ENCODE measurements at regions not wholly inside any gene's neighbourhood (a gene's known extent, or its start where the extent isn't known, plus 50 kb on each side); places are given as distances from the start of the nearest gene placed in this dataset.

- H3K27me3 ChIP-seq (ENCODE audit: control insufficient read depth in 3 of 3, insufficient read depth in 3 of 3, low read length in 2 of 3): no peaks in the 10 kb centered on the region
- H3K27ac ChIP-seq (ENCODE audit: low read depth in 1 of 2, low read length in 1 of 2): no peak overlapping the region
- 96% methylated on average over 2 of the region's 2 CpGs for WGBS, 2 donors
- DNase-seq (no peak), ATAC-seq (ENCODE audit: insufficient read depth, low FRiP score) (no peak)
- TF ChIP-seq, protein P1, sequence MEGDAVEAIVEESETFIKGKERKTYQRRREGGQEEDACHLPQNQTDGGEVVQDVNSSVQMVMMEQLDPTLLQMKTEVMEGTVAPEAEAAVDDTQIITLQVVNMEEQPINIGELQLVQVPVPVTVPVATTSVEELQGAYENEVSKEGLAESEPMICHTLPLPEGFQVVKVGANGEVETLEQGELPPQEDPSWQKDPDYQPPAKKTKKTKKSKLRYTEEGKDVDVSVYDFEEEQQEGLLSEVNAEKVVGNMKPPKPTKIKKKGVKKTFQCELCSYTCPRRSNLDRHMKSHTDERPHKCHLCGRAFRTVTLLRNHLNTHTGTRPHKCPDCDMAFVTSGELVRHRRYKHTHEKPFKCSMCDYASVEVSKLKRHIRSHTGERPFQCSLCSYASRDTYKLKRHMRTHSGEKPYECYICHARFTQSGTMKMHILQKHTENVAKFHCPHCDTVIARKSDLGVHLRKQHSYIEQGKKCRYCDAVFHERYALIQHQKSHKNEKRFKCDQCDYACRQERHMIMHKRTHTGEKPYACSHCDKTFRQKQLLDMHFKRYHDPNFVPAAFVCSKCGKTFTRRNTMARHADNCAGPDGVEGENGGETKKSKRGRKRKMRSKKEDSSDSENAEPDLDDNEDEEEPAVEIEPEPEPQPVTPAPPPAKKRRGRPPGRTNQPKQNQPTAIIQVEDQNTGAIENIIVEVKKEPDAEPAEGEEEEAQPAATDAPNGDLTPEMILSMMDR (IDR thresholded peaks at IDR 0.05; ENCODE audit: control extremely low read depth, extremely low read depth): no peak
- H3K4me1 ChIP-seq (ENCODE audit: control insufficient read depth in 5 of 5, insufficient read depth in 5 of 5, low read length in 5 of 5): no peaks in the 10 kb centered on the region
- H3K36me3 ChIP-seq (ENCODE audit: control insufficient read depth in 4 of 4, insufficient read depth in 4 of 4, low read length in 4 of 4): no peaks in the 10 kb centered on the region
- H3K4me3 ChIP-seq: no peak overlapping the region
- peaks cover 0 to 3% (median 0%) of the 10 kb centered on the region in 4 donors for H3K9me3 ChIP-seq (ENCODE audit: control insufficient read depth in 4 of 4, insufficient read depth in 3 of 4, low read length in 3 of 4)
- no peak overlapping the region for H3K9ac ChIP-seq (ENCODE audit: insufficient read depth in 1 of 2, low read length in 2 of 2)
These were observed 461.9 kb upstream of the KLF4 start for GRCh38 chr9:107951511-107951910.

DNA sequence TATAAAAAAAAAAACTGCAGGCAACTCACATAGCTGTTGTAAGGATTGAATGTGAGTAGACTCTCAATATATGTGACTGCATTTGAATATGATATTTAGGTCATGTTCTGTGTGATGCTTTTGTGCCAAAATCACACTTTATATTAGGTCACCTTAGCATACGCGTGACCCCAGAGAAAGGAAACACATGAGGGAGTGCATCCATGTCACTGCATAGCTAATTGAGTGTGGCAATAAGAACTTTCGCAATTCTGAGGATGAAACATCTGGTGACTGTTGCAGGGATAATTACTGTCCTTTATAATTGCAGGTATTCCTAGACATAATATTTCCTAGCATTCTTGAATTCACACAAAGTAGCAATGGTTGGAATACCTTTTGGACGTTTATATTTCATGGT, 459.5 kb upstream of the KLF4 start:
- DNase-seq (no peak), ATAC-seq (ENCODE audit: insufficient read depth, low FRiP score) (no peak)
- 52 to 74% methylated on average over 4 of the region's 4 CpGs for WGBS, 2 donors
- Histone ChIP-seq H3K27me3 (ENCODE audit: control insufficient read depth in 3 of 3, insufficient read depth in 3 of 3, low read length in 2 of 3) (no peaks in the 10 kb centered on the region), H3K4me1 (ENCODE audit: control insufficient read depth in 5 of 5, insufficient read depth in 5 of 5, low read length in 5 of 5) (no peaks in the 10 kb centered on the region), H3K4me3 (no peak overlapping the region), H3K27ac (ENCODE audit: low read depth in 1 of 2, low read length in 1 of 2) (no peak overlapping the region), H3K9me3 (ENCODE audit: control insufficient read depth in 4 of 4, insufficient read depth in 3 of 4, low read length in 3 of 4) (peaks cover 0 to 3% (median 0%) of the 10 kb centered on the region in 4 donors), H3K9ac (ENCODE audit: insufficient read depth in 1 of 2, low read length in 2 of 2) (no peak overlapping the region), H3K36me3 (ENCODE audit: control insufficient read depth in 4 of 4, insufficient read depth in 4 of 4, low read length in 4 of 4) (no peaks in the 10 kb centered on the region)
- TF ChIP-seq, protein P1 (IDR thresholded peaks at IDR 0.05; ENCODE audit: control extremely low read depth, extremely low read depth): no peak

GRCh38 chr9:107948601-107949000, 459.0 kb upstream of the KLF4 start:
- no peak for ATAC-seq (ENCODE audit: insufficient read depth, low FRiP score)
- no peak overlapping the region for H3K9ac ChIP-seq (ENCODE audit: insufficient read depth in 1 of 2, low read length in 2 of 2)
- no peaks in the 10 kb centered on the region for H3K27me3 ChIP-seq (ENCODE audit: control insufficient read depth in 3 of 3, insufficient read depth in 3 of 3, low read length in 2 of 3)
- TF ChIP-seq, protein P1 (IDR thresholded peaks at IDR 0.05; ENCODE audit: control extremely low read depth, extremely low read depth): no peak
- H3K4me3 ChIP-seq: no peak overlapping the region
- no peak for DNase-seq
- H3K36me3 ChIP-seq (ENCODE audit: control insufficient read depth in 4 of 4, insufficient read depth in 4 of 4, low read length in 4 of 4): no peaks in the 10 kb centered on the region
- peaks cover 0 to 3% (median 0%) of the 10 kb centered on the region in 4 donors for H3K9me3 ChIP-seq (ENCODE audit: control insufficient read depth in 4 of 4, insufficient read depth in 3 of 4, low read length in 3 of 4)
- H3K4me1 ChIP-seq (ENCODE audit: control insufficient read depth in 5 of 5, insufficient read depth in 5 of 5, low read length in 5 of 5): no peaks in the 10 kb centered on the region
- H3K27ac ChIP-seq (ENCODE audit: low read depth in 1 of 2, low read length in 1 of 2): no peak overlapping the region
- WGBS, 2 donors: 93 to 94% methylated on average over 2 of the region's 2 CpGs

DNA sequence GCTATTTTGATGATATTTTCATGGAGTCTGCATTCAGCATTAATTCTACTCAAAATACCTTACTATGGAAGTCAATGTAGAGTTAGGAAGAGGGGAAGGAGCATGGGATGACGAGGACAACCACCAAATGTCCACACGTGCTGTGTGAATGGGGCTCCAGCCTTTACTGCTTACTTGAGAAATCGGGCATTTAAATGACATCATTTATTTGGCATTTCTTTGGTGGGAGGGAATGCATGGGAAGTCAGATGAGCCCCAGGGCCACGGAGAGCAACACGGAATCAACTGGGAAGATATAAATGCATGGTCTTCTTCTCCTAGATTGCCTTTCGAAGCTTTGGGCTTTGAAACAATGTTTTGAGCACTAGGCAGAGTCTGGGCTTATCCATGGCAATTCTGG, 458.5 kb upstream of the KLF4 start:
- no peak for DNase-seq
- 88 to 93% methylated on average over 6 of the region's 6 CpGs for WGBS, 2 donors
- TF ChIP-seq, protein P1 (IDR thresholded peaks at IDR 0.05; ENCODE audit: control extremely low read depth, extremely low read depth): no peak

More for the DNA sequence above, 458.5 kb upstream of the KLF4 start:
- Histone ChIP-seq H3K27ac (ENCODE audit: low read depth in 1 of 2, low read length in 1 of 2) (no peak overlapping the region), H3K4me3 (no peak overlapping the region), H3K27me3 (ENCODE audit: control insufficient read depth in 3 of 3, insufficient read depth in 3 of 3, low read length in 2 of 3) (no peaks in the 10 kb centered on the region), H3K36me3 (ENCODE audit: control insufficient read depth in 4 of 4, insufficient read depth in 4 of 4, low read length in 4 of 4) (no peaks in the 10 kb centered on the region), H3K9me3 (ENCODE audit: control insufficient read depth in 4 of 4, insufficient read depth in 3 of 4, low read length in 3 of 4) (peaks cover 0 to 3% (median 0%) of the 10 kb centered on the region in 4 donors), H3K9ac (ENCODE audit: insufficient read depth in 1 of 2, low read length in 2 of 2) (no peak overlapping the region), H3K4me1 (ENCODE audit: control insufficient read depth in 5 of 5, insufficient read depth in 5 of 5, low read length in 5 of 5) (no peaks in the 10 kb centered on the region)
- ATAC-seq (ENCODE audit: insufficient read depth, low FRiP score): no peak
